ENCODE measurements at regions not wholly inside any gene's neighbourhood (a gene's known extent, or its start where the extent isn't known, plus 50 kb on each side); places are given as distances from the start of the nearest gene placed in this dataset.
"Not testable (repeated sequence)": the region's sequence is repeated elsewhere in the genome, so short reads cannot be mapped to it uniquely, and the experiment has no call there.

DNA sequence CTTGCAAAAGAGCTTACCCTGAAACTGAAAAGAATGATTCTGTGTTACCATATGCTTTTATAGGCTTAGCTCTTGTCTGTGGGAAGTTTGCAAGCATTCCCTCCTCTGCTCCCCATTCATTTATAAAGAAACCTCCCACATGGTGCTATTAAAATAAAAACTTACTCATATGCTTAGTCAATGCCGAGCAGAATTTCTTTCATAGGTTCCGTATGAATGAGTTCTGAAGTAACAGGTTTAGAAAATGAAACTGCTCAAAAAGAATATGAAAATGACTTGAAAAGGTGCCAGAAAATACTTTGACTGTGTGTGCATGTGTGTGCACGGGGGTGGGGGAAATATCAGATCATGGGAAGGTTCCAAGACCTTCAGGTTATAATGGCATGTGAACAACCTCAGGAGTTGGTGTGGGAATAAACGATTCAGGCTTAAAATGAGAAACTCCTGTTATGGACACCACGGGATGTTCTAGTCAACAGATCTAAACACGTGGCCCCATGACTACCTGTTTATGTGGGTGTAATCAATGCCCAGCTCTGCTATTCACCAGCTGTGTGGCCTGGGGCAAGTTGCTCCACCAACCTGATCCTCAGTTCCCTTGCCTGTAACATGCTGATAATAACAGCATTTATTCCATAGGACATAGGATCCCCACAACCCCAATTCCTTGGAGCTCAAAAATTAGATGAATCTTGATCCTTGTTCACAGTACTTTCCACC, 293.7 kb upstream of the PLGLB1 start:
- DNase-seq (ENCODE audit: low spot score), result not testable (repeated sequence)

GRCh38 chr2:87317193-87317592, 295.5 kb upstream of the PLGLB1 start:
- DNase-seq (ENCODE audit: low spot score), result peak; percentile 38

GRCh38 chr2:87318814-87319491, 297.3 kb upstream of the PLGLB1 start:
- peak; percentile 72 for DNase-seq (ENCODE audit: low spot score)

GRCh38 chr2:87319705-87320104, 298.1 kb upstream of the PLGLB1 start:
- DNase-seq (ENCODE audit: low spot score), result not testable (repeated sequence)

DNA sequence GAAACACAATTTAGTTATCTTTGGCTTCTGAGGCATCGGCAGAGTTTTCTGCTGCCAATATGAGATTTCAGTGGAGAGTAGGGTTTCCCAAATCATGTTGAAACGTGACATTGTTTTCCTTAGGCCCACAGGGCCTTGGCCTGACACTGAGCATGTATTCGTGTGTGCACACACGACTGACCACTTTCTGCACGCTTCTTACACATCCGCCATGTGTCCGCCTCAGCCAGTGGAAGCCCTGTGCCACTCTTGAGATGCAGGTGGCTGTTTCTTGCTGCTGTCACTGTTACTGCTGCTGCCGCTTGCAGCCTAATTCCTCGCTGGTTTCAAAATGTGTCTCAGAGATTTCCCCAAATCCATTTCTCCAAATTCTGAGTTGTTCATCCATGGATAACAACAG, 299.6 kb upstream of the PLGLB1 start:
- DNase-seq (ENCODE audit: low spot score), result not testable (repeated sequence)

GRCh38 chr2:87324335-87325041, 302.8 kb upstream of the PLGLB1 start:
- not testable (repeated sequence) for DNase-seq (ENCODE audit: low spot score)

- DNase-seq (ENCODE audit: low spot score), result not testable (repeated sequence)
Measured at GRCh38 chr2:87325042-87325910, 303.6 kb upstream of the PLGLB1 start.

GRCh38 chr2:87325911-87326294, 304.3 kb upstream of the PLGLB1 start:
- not testable (repeated sequence) for DNase-seq (ENCODE audit: low spot score)

DNA sequence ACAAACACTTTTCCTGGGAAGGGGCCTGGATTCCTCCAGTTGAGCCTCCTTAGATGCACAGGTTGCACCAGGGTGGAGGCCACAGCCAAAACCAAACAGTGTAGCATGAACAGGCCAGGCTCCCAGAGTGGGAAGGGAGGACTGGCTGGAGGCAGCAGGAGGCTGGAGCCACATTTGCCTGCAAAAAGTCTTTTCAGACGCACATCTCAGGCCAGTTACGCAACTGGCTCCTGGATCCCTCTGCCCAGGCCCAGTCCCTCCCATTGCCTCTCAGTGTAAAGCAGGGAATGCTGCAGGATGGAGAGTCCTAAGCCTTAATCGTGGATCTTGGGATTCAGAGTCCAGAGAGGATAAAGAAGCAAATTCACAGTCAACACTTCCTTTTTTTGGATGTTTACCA, 305.1 kb upstream of the PLGLB1 start:
- not testable (repeated sequence) for DNase-seq (ENCODE audit: low spot score)

DNA sequence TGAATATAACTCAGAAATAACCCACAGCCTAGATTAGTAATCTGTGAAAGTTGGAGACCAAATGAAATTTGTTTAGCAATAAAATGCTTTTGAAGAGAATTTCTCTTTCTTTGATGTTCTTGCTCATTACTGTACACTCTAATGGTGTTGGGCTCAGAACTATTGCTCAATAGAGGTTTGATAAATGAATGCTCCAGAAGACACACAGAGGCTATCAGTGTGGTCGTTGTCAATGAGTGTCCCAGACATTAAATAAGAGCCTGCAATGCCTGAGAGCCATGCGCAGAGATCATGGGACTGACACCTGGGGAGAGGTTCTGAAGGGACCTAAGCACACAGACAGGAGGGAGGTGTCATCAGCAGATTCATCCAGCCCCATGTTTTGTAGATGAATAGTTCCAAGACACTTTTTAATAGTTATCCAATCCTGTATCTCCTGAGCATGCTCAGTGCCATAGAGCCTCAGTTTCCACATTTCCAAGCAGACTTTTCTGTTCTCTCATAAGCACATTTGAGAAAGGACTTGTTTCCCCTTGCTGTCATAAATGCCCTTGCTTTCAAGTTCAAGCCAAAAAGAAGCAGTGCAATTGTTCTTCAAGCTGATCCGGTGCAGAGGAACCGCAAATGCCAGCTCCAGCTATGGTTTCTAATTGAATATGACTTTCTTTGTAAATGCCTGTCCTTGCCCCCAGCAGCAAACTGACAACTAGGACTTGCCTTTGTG, 306.2 kb upstream of the PLGLB1 start:
- DNase-seq (ENCODE audit: low spot score), result not testable (repeated sequence)

DNA sequence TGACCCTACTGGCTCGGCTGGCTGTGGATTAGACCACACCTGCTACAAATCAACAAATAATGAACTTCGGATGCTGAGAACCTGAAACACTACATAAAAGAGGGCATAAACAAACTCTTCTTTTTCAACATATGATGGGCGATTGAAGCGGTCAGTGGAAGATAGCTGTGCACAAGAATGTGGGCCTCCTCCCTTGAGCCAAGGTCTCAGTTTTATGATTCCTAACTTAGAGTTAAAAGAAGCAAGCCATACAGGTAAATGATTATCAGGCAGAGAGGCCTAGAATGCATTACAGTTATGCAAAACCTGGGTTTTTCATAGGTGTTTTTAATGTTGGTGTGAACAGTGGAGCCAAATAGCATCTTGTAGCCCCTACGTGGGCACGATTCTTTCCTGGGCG, 307.9 kb upstream of the PLGLB1 start:
- not testable (repeated sequence) for DNase-seq (ENCODE audit: low spot score)

DNA sequence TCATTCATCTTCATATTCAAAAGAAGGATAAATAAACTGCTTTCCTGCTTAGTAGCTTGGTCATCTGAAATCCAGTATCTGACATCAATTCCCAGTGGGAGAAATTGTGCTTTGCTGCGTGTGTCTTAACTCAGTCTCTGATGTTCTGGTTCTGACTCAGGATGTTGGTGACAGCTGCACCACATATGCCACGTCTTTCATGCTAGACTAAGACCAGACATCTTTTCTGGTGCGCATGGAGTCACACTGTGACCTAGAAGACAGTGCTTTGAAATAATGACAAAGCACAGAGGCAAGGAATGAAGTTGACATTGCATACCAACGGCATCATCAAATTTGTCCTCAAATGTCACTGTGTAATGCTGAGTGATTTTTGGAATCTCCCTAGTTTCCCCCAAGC, 308.8 kb upstream of the PLGLB1 start:
- DNase-seq (ENCODE audit: low spot score), result not testable (repeated sequence)

DNA sequence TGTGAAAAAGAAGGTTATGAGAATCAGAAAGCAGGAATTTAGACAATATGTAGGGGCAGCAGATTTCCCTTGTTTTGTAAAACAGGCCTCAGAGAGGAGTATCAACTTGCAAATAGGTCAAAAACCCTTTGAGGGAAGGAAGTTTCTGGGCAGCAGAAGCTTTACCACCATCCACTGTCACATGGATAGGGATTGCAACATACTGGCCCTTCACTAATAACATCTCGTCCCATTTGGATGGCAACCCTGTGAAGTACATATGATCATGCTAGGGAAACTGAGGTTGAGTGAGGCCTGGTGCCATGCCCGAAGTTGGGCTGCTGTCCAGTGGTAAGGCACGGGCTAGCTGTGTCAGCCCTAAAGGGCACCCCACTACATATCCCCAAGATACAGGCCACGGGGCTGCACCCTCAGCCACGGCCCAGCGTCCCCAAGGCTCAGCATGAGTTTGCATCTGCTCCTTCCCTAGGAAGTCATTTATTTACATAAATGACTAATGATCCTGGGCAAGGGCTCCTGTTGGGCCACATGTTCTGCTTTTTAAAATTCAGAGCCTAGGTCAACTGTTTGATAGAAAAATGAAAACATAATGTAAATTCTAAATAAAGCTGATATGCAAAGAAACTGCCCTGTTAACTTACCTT, 310.4 kb upstream of the PLGLB1 start:
- not testable (repeated sequence) for DNase-seq (ENCODE audit: low spot score)

DNA sequence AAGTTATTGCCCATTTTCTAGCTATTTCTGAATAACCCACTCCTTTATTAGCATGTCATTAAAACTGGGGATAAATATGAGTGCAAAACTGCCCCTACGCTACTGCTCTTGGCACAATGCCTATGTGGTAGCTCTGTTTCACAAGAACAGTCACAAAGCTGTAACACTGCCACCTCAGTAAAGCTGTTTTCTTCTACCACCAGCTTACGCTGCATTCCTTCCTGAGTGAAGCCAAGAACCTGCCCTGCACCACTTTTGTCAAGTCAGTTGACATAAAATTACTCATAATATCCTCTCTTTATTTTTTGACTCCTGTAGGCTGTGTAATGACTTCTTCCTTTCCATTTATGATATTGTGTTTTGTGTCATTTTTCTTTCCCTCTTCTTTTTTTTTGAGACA, 313.2 kb upstream of the PLGLB1 start:
- DNase-seq (ENCODE audit: low spot score), result not testable (repeated sequence)

DNA sequence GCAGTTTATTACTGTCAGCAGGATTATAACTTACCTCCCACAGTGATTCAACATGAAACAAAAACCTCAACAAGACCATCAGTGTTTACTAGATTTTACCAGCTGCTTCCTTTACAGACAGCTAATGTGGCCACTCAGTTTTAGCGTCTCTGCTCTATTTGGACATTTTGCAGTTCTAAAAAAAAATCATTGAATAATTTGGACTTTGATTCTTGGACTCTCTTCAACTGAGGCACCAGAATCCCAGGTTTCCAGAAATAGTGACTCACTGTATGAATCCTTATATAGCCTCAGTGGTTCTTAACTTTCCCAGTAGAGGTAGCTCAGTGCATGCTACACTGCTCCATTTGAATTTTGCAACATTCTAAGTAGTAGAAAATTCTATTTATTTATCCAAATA, 317.4 kb upstream of the PLGLB1 start:
- DNase-seq (ENCODE audit: low spot score), result not testable (repeated sequence)

- peak; percentile 67 for DNase-seq (ENCODE audit: low spot score)
Measured at GRCh38 chr2:87341601-87342014, 320.0 kb upstream of the PLGLB1 start.

- not testable (repeated sequence) for DNase-seq (ENCODE audit: low spot score)
Measured at GRCh38 chr2:87342175-87342574, 320.5 kb upstream of the PLGLB1 start.

GRCh38 chr2:87343347-87343746, 321.7 kb upstream of the PLGLB1 start:
- DNase-seq (ENCODE audit: low spot score), result not testable (repeated sequence)

DNA sequence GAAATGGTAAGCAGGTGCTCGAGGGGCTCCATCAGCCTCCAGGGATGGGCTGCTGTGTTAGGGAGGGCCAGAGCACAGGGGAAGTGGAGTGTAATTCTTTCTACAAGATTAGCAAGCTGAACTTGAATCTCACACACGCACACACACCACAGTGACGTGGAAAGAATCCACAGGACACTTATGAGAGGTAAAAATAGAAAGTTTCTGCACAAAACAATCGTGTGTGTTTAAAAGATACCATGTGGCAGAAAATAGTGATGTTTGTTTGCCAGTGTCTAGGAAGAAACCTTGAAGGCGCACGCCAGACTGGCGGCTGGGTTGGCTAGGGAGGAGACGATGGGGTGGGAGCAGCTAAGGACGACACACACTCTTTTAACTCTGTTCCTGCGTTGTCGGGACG, 323.6 kb upstream of the PLGLB1 start:
- not testable (repeated sequence) for DNase-seq (ENCODE audit: low spot score)

DNA sequence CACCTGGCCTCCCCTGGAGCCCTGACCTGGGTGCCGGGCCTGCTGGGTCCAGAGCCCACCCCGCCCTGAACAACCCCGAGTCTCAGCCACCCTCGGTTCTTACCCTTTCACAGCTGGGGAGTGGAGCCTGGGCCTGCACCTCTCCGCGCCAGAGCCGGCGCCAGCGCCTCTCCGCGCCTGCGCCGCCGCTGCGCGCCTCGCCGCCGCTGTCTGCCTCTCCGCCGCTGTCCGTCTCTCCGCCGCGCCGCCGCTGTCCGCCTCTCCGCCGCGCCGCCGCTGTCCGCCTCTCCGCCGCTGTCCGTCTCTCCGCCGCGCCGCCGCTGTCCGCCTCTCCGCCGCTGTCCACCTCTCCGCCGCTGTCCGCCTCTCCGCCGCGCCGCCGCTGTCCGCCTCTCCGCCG, 326.9 kb upstream of the PLGLB1 start:
- not testable (repeated sequence) for DNase-seq (ENCODE audit: low spot score)

DNA sequence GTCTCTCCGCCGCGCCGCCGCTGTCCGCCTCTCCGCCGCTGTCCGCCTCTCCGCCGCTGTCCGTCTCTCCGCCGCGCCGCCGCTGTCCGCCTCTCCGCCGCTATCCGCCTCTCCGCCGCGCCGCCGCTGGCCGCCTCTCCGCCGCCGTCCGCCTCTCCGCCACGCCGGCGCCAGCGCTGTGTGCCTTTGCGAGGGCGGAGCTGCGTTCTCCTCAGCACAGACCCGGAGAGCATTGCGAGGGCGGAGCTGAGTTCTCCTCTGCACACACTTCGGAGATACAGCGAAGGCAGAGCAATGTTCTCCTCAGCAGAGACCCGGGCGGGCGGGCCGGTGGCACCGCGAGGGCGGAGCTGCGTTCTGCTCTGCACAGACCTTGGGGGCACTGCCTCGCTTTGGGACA, 327.4 kb upstream of the PLGLB1 start:
- DNase-seq (ENCODE audit: low spot score), result not testable (repeated sequence)

Measured in kidney tubule cell (primary cell).